ENCODE measurements at regions not wholly inside any gene's neighbourhood (a gene's known extent, or its start where the extent isn't known, plus 50 kb on each side); places are given as distances from the start of the nearest gene placed in this dataset.

GRCh38 chr18:51316677-51317076, 119.2 kb upstream of the MEX3C start:
- 88% methylated on average over 1 of the region's 1 CpG for WGBS
- H3K4me1 ChIP-seq (replicated peaks): no peaks in the 10 kb centered on the region
- no peak for DNase-seq (ENCODE audit: low spot score)
- H3K27me3 ChIP-seq (replicated peaks; ENCODE audit: insufficient read depth): no peaks in the 10 kb centered on the region
- intact Hi-C loops (cut with DNase I): no loop called here
- no peak for TF ChIP-seq POLR2A (IDR thresholded peaks at IDR 0.05)
- TF ChIP-seq, protein P1, sequence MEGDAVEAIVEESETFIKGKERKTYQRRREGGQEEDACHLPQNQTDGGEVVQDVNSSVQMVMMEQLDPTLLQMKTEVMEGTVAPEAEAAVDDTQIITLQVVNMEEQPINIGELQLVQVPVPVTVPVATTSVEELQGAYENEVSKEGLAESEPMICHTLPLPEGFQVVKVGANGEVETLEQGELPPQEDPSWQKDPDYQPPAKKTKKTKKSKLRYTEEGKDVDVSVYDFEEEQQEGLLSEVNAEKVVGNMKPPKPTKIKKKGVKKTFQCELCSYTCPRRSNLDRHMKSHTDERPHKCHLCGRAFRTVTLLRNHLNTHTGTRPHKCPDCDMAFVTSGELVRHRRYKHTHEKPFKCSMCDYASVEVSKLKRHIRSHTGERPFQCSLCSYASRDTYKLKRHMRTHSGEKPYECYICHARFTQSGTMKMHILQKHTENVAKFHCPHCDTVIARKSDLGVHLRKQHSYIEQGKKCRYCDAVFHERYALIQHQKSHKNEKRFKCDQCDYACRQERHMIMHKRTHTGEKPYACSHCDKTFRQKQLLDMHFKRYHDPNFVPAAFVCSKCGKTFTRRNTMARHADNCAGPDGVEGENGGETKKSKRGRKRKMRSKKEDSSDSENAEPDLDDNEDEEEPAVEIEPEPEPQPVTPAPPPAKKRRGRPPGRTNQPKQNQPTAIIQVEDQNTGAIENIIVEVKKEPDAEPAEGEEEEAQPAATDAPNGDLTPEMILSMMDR (IDR thresholded peaks at IDR 0.05): no peak
- no peak for TF ChIP-seq POLR2AphosphoS5 (IDR thresholded peaks at IDR 0.05)
- H3K4me3 ChIP-seq: no peak overlapping the region
- H3K36me3 ChIP-seq: no peaks in the 10 kb centered on the region
- no peaks in the 10 kb centered on the region for H3K9me3 ChIP-seq
- no peak overlapping the region for H3K27ac ChIP-seq

DNA sequence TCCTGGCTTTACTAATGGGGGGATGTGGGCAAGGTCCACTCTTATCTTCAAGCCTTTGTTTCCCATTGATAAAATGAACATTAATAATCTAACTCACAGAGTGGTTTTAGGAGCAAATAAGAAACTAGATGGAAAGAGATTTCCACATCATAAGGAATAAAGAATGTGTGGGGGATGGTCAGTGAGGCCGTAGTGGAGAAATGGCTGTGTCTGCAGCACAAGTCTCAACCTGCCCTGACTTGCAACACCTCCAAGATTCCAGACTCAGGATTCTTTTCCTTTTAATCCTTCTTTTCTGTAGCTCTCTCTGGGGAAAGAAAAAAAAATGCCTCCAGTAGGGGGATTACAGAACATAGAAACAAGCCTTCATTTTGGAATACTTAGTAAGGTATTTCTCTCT, 124.2 kb upstream of the MEX3C start:
- Histone ChIP-seq H3K4me1 (replicated peaks) (no peaks in the 10 kb centered on the region), H3K9me3 (no peaks in the 10 kb centered on the region), H3K27me3 (replicated peaks; ENCODE audit: insufficient read depth) (no peaks in the 10 kb centered on the region), H3K36me3 (no peaks in the 10 kb centered on the region), H3K4me3 (no peak overlapping the region), H3K27ac (no peak overlapping the region)
- no peak for TF ChIP-seq POLR2A (IDR thresholded peaks at IDR 0.05)
- TF ChIP-seq, protein P1 (IDR thresholded peaks at IDR 0.05): no peak
- no peak for TF ChIP-seq POLR2AphosphoS5 (IDR thresholded peaks at IDR 0.05)
- DNase-seq (ENCODE audit: low spot score): no peak
- WGBS: 17% methylated on average over 1 of the region's 1 CpG
- intact Hi-C loops (cut with DNase I): no loop called here

DNA sequence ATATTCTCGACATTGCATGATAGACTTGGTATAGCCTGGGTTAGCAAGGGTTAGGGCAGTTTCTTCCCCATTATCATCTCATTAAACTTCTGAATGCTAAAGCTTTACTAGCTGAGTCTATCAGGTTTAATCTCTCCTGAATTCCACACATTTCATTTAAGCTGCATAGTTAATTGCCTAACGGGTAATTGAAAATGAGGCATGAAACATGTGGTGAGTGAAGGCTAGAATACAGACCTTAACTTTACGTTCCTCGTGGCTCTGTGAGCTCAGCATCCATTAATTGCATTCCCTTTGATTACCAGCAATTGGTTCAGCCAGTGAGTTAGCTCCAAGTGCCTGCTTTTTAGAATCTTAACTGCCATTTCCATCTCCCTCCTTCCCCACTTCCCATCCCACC, 126.5 kb upstream of the MEX3C start:
- 67% methylated on average over 4 of the region's 4 CpGs for WGBS
- no peaks in the 10 kb centered on the region for H3K9me3 ChIP-seq
- no peak for TF ChIP-seq POLR2A (IDR thresholded peaks at IDR 0.05)
- TF ChIP-seq, protein P1 (IDR thresholded peaks at IDR 0.05): no peak
- no peak for TF ChIP-seq POLR2AphosphoS5 (IDR thresholded peaks at IDR 0.05)
- H3K27me3 ChIP-seq (replicated peaks; ENCODE audit: insufficient read depth): no peaks in the 10 kb centered on the region
- H3K27ac ChIP-seq: no peak overlapping the region
- no peak for DNase-seq (ENCODE audit: low spot score)
- no peaks in the 10 kb centered on the region for H3K36me3 ChIP-seq
- H3K4me1 ChIP-seq (replicated peaks): no peaks in the 10 kb centered on the region
- intact Hi-C loops (cut with DNase I): no loop called here
- H3K4me3 ChIP-seq: no peak overlapping the region

DNA sequence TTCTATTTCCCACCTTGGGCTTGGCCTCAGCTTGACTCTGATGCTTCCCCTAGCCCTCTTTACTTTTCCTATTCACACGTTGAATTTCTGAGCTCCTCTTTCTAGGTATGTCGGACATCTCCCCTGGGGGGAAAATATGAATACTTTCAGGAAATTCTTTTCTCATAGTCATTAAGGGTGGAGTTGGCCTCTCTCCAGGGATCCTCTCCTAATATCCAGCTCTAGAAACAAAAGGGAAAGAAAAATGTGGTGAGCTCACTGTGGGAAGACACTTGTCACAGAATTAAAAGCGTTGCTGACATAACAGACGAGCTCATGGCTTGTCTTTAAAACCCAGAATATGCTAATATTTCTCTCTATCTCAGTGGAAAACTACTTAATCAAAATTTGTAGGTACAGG, 132.7 kb upstream of the MEX3C start:
- no peak for TF ChIP-seq POLR2AphosphoS5 (IDR thresholded peaks at IDR 0.05)
- TF ChIP-seq POLR2A (IDR thresholded peaks at IDR 0.05): no peak
- TF ChIP-seq, protein P1 (IDR thresholded peaks at IDR 0.05): no peak
- DNase-seq (ENCODE audit: low spot score): no peak
- H3K36me3 ChIP-seq: no peaks in the 10 kb centered on the region
- no peaks in the 10 kb centered on the region for H3K9me3 ChIP-seq
- 38% methylated on average over 4 of the region's 4 CpGs for WGBS
- intact Hi-C loops (cut with DNase I): no loop called here
- no peaks in the 10 kb centered on the region for H3K27me3 ChIP-seq (replicated peaks; ENCODE audit: insufficient read depth)
- no peaks in the 10 kb centered on the region for H3K4me1 ChIP-seq (replicated peaks)
- H3K4me3 ChIP-seq: no peak overlapping the region
- no peak overlapping the region for H3K27ac ChIP-seq

DNA sequence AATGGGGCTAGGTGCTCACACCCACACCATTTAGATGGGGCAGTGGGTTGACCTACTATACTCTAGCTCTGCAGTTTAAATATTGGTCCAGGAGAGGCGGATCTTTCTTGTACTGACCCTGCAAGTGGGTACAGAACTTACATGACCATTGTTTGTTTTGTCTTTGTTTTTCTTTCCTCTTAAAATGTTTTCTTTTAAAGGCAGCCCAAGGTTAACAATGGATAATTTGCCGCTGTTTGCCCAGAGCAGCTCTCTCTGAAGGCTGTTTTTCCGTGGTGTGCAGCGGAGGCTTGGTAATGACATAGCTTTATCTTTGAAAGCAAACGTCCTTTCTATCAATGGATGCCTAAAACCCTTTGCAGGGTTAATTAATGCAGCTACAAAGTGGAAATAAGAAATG, 133.3 kb upstream of the MEX3C start:
- Histone ChIP-seq H3K4me1 (replicated peaks) (no peaks in the 10 kb centered on the region), H3K27me3 (replicated peaks; ENCODE audit: insufficient read depth) (no peaks in the 10 kb centered on the region), H3K4me3 (no peak overlapping the region), H3K9me3 (no peaks in the 10 kb centered on the region), H3K36me3 (no peaks in the 10 kb centered on the region), H3K27ac (no peak overlapping the region)
- intact Hi-C loops (cut with DNase I): no loop called here
- no peak for TF ChIP-seq POLR2AphosphoS5 (IDR thresholded peaks at IDR 0.05)
- no peak for TF ChIP-seq POLR2A (IDR thresholded peaks at IDR 0.05)
- TF ChIP-seq, protein P1 (IDR thresholded peaks at IDR 0.05): no peak
- WGBS: 46% methylated on average over 5 of the region's 5 CpGs
- DNase-seq (ENCODE audit: low spot score): no peak
